ENCODE measurements at regions not wholly inside any gene's neighbourhood (a gene's known extent, or its start where the extent isn't known, plus 50 kb on each side); places are given as distances from the start of the nearest gene placed in this dataset.

GRCh38 chrX:20421275-20421674 lies 154.6 kb upstream of the RPS6KA3 start:
- TF ChIP-seq CTCF (conservative IDR thresholded peaks at IDR 0.05; ENCODE audit: low read depth, low read length) (no peak), EZH2 (IDR thresholded peaks at IDR 0.05; ENCODE audit: low read length, unreplicated experiment) (no peak)

Measured in PC-3 (cell line).